T-helper 22 cell (primary cell): ENCODE measurements at regions not wholly inside any gene's neighbourhood (a gene's known extent, or its start where the extent isn't known, plus 50 kb on each side); places are given as distances from the start of the nearest gene placed in this dataset.

Source experiments
- DNase-seq: peaks from one replicate; pipeline ENCODE4 v3.0.0-alpha.2; 2020; ENCODE audit warnings: low read depth

DNA sequence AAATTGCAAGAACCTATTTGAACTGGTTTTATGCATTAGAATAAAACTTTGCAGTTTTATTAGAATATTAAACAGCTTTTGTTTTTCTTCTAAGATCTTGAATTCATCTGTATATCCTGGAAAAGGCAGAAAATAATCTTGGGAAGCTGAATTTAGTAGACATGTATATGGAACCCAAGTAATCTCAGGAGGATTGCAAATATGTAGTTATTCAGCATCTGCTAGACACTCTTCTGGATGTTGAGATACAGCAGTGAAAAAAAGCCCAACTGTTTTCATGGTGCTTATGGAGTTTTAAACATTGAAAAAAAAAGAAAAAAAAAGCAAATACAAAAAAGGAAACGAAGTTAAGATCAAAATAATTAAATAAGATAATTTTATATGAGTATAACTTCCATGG, 922.2 kb upstream of the SEMA6A start:
- DNase-seq, result no peak

DNA sequence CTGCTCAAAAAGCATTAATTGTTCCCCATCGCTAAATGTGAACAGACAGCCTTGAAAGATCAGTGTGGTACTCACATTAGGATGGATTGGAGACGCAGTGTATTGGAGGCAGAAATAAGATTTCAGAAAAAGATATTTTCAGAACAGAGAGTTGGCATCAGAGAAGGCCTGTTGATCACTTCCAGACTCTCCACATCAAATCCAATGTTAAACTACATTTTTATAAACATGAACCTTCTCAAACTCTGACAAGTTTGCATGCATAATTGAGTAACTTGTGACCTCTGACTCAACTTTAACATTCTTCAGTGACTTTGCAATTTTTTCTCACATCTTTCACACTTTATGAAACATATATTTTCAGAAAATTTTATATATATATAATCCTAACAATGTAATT, 919.6 kb upstream of the SEMA6A start:
- DNase-seq, result no peak

DNA sequence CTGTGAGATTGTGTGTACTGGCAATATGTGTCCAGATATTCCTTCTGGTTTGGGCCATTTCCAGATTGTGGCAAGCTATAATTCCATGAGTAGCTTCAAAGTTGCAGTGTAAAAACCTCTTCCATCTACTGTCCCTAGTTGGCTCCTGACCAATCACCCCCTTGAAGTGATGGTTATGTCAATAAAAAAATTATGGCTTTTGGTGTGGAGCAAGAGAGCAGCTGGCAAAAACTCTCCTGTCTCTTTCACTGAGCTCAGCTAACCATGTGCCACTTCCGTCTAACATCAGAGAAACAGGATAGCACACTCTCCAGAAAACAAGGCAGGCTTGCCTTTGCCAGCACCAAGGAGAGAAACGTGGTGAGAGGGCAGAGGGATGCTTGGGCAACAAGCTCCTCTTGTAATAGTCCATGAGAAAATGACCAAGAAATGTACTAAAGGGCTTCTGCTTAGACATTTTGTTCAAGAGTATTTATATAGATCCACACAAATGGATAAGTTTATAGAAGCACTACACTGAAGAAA, 914.4 kb upstream of the SEMA6A start:
- DNase-seq, result no peak

DNA sequence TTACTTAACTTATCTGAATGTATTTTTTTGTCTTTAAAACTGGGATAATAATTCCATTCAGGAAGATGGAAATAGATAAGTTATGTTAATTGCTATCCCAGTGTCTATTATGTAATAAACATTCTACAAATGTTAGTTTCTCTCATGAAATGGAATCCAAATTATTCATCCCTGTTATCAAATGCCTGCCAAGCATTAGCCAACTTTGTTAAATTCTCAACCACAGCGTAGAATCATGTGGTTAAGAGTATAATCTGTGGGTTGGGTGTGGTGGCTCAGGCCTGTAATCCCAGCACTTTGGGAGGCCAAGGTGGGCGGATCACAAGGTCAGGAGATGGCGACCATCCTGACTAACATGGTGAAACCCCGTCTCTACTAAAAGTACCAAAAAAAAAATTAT, 912.9 kb upstream of the SEMA6A start:
- DNase-seq, result no peak

DNA sequence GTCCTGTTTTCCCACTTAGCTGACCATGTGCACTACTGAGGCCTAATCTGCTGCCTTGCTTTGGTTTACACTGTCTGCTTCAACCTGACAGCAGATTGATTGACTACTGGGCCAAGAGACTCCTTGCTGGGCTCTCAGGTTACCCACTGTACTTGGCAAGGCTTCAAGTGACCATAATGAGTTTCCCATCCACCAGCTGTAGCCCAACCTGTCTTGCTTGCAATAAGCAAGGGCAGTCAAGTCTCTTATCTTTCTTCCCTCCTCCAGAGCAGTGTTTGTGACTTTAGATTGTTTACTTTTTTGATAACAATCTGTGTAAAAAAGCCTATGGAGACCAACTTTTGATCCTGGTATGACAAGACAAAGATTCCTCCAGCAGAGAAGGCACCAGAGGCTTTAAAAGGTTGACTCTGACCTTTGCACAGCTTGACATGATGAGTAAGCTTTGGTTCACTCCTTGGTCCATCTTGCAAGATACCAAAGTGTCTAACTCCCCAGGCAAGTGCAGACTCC, 912.3 kb upstream of the SEMA6A start:
- no peak for DNase-seq

DNA sequence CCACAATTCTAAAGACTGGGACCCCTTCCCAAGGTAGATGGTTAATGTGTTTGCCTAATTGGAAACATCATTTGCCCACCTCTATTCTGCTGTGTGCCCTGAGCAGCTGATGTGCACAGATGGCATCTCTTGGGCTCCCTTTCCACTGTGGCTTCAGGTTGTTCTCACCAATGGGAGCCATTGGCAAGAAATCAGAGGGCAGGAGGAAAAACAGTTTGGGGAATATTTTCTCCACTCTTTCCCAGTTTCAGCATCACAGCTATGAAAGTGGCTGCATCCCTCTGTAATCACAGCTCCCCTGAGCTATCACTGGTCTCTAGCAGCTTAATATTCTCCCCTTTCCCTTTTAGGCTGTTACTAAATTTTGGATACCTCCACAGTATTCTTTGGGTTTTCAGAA, 911.6 kb upstream of the SEMA6A start:
- no peak for DNase-seq

DNA sequence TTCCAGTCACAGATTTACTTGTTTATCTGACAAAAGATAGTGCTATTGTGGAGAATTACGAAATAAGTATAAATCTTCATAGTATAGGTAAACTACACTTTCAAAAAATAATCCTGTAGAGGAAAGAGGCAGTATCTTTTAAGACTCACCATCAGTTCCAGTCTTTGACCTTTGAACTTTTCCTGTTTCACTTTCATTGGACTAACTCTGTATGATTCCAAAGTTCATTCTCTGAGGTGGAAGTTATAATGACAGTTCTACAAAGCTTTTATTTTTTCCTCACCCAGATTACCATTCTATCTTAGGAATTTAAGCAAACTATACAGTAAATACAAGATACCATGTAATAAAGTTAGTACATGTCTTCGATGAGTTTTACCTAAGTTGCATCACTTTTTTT, 901.3 kb upstream of the SEMA6A start:
- no peak for DNase-seq

DNA sequence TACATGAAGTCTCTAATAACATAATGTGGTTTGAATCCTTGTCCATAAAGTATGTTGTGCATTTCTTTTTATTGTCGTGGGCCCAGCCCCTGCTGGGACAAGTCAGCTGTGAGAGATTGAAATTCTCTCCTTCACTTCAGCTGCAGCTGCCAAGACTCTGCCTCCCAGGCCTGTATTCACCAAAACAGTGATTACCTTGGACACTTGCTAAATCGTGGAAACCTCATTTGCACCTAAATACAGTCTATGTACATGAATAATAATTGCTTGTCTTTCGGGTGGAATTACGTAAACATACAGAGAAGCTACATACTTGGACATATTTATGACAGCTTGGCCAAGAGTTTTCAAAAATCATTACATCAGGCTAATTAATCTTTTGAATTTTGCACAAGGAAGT, 898.5 kb upstream of the SEMA6A start:
- no peak for DNase-seq

DNA sequence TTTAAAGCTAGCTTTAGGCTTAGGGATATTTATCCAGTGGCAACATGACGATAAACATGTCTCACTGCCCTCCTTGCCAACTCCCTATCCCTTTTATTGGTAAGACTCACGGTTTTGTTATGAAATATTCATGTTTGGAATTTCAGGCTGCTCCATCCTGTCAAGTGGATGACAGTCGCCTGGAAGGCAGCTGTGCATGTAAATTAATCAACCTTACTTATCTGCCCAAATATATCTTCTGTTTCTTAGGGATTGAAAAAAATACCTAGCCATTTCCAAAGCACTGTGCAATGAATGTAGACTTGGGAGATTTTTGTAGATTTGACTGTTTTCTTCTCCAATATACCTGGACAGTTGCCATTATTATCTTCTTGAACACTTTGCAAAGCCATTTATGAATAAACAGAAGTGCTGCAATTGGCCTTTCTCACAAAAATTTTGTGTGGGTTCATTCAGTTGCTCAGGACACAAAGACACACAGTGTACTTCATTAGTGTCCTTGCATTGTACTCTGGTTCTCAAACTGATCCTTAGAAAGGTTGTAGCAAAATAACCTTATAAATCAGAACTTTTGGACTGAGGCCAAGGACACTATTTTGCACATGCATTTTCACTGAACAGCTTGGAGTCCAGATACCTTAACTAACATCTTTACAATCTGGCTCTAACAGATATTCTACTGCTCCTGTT, 889.4 kb upstream of the SEMA6A start:
- no peak for DNase-seq

DNA sequence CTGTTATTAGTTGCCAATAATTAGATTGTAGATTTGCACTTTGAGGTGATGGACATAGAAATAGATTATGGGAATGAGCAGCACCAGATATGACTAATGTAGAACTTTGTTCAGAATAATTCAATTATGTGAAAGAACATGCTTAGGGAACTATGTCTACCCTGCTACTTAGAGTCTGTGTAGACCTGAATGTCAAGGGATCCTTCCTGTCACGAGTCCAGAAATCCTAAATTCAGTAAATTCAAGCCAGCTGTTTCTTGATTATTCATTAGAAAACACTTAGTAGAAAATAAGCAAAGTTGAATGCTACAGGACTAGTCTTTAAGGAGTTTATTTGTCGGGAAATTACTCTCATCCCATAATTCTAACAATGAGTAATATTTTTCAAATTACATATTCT, 887.3 kb upstream of the SEMA6A start:
- no peak for DNase-seq

DNA sequence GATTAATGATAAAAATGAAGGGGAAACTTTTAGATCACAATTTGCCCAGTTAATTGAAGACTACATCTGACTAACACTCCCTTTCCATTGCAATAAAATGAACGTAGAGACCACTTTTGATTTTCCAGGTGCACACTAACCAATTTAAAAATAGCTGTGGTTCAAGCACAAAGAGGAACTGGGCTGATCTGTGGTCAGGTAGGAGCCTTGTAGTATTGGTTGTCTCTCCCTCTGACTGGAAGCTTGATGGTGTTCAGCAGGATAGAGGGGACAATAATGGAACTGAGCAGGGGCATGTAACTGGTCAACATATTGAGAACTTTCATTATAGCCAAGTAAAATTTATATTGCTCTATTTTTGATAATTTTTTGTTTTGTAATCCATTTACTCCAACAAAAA, 886.8 kb upstream of the SEMA6A start:
- DNase-seq, result no peak

DNA sequence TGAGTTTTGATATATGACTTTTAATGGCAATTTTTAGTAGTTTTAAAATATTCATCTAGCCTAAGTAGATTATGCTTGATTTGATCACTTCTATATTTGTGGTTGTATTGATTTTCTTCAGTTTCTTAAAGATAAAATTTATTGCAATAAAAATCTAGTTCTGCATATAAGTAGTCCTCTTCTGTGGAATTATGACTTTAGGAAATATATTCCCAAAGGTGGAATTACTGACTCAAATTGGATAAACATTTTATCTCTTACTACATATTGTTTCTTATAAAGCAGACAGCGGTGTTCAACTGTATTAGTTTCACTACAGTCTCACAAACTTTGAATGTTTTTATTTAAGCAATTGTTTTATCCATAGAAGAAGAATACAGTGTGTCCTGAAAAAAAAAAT, 883.0 kb upstream of the SEMA6A start:
- DNase-seq, result no peak

DNA sequence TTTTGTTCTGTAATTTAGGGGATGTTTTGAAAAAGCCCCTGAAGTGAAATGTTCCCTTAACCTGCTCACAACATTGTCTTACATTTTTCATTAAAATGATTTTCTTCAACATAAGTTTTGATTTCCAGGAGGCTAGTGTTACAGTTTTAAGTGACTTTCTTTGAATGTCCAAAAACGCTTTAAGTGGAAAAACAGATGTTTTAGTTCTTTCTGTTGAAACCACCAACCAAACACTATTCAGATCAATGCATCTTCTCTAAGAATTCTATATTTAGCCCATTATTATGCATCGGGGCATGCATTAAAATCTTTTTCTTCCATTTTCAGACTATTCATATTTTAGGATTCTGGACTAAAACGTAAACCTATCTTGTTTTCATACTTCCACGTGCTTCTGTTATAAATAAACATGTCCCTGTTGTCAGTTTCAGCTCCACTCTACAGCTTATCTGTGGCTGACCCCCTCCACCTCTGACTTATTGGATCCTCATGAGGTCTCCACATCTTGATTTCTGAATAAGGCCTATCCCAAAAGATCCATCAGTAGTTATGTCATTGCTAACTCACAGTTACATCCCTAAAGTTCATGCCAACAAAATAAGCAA, 882.3 kb upstream of the SEMA6A start:
- no peak for DNase-seq

DNA sequence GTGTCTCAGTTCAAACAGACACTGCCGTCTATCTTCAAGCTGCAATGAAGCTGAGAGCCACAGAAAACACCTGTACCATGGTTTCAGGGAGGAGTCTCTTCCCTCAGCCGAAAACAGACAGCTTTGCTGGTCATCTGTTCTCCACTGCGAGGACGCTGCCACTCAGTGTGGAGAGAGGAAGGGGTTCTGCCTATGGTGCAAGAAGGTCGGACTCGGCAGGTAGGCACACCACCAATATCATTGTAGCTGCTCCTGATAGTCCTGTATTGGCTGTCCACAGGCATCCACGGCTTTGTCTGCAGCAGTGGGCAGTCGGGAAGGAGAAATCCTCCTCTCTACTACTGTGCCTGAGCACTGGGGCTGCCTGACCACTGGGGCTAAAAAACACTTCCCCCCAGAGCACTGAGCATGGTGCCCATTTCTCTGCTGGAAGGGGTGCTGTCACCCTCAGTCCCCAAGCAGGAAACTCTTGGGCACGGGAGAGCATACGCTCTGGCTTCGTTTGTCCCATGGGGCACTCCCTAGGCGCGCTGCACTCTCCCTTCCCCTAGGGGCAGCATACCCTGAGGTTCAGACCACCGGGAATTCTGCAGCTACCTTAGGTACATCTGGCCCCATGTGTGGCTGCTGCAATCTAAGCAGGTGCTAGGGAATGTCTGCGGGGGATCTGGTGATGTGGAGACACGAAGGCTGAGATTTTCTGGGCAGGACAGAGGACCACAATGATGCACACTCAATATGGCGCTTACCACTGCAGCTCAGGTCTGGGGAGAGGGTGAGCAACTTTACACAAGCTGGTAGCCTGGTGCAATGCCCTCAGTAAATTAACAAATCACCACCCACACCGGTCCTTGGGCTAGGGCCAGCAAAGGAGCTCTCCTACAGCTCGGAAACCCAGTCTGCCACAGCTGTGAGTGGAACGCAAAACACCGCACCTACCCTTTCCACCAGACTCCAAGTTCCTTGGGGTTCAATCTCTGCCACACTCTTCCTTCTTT, 880.9 kb upstream of the SEMA6A start:
- DNase-seq, result no peak

DNA sequence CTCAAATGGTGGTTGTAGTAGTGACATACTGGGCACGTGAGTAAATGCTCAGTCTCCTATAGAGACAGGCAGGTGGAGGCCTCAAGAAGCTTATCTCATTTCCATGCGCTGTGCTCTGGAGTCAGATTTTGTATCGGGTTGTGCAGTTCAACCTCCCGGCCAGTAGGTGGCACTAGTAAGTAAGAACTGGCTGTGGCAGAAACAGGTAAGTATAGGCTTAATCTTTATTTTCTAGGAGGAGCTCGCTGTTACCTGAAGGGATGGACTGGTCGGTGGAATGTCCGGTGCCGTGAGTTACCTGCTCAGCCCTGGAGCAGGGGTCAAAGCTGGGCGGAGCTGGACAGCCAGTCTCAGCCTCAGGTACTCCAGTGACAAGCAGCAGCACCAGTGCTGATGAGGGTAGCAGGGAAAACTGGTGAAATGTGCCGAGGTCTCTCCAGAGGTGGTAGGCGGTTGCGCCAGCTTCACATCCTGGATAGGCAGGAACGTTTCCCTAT, 880.1 kb upstream of the SEMA6A start:
- DNase-seq, result no peak

DNA sequence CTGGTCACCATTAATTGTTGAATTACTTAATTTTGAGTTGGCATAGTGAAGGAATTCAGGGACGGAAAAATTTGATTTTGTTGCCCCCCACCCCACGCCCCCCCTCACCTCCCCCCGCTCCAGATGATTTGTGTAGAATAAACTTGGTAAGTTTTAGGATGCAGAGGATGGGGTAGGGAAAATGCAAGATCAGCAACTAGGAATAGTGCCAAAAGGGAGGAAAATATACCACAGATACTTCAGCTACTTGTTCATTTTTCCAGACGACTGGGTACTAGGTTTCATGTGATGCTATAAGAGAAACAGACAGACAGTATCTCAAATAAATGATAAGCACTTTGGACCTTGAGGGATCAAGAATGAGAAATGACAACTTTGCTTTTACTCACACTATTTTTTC, 862.2 kb upstream of the SEMA6A start:
- no peak for DNase-seq

DNA sequence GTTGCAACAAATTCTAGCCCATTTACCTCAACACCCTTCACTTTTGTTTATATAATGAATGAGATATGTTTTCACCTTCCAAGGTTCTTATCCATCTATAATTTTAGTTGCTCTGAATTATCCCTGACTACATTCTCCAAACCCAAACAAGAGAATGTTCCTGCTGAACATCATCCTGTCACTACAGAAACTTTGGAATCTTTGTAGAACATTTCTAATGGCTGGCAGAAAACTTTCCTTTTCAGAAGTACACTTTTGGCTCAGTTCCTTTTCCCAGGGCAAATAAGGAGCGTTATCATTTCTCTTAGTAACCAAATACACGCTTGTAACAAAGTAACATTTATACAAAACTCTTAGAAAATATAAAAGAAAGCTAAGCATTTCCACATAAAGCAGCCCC, 860.6 kb upstream of the SEMA6A start:
- no peak for DNase-seq

DNA sequence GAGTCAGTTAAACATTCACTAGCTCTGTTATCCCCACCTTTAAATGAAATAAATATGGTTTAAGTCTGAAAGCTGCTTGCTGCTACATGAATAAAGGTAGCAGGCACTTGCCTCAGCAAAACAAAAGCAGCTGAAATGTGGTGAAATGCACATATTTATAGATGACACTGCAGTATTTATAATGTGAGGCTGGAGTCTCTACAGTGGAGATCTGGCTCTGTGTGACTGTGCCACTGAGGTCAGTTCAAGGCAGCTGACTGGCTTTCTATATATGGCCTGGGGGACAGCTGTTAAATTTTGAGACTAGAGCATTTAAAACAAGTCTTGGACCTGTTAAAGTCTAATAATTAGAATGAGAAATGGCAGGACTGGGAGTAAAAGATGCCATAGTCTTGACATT, 859.6 kb upstream of the SEMA6A start:
- no peak for DNase-seq

DNA sequence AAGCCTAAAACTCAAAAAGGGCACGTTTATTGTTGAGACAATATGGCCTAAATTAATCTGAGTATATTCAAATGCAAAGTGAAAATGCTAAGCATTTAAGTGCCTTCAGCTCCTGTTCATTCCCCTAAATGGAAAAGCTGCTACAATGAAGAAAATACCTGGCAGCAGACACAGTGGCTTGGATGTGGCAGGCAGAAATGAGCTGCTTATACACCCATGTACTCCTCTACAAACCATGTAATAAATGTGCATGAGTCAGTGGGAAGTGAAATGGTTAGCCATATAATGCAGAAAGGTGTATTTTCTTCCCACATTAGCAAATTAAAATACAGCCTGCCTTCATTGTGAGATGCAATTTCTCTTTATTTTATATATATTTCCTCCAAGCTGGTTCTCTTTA, 859.2 kb upstream of the SEMA6A start:
- no peak for DNase-seq

DNA sequence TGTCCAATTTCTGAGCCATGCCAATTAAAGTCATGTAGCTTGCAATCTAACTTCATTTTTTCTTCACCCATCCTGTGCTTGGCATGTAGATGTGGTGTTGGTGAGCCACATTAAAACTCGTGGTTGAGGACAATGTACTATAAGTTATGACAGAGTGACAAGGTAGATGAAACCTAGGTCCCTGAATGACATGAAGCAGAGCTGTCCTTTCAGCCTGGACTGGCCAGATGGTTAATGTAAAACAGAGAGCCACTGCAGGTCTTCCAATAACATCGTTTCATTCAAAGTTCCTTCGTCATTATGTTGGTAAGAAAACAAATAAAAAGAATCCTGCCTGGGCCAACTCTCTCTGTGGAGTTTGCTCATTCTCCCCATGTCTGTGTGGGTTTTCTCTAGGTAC, 856.5 kb upstream of the SEMA6A start:
- DNase-seq, result no peak

DNA sequence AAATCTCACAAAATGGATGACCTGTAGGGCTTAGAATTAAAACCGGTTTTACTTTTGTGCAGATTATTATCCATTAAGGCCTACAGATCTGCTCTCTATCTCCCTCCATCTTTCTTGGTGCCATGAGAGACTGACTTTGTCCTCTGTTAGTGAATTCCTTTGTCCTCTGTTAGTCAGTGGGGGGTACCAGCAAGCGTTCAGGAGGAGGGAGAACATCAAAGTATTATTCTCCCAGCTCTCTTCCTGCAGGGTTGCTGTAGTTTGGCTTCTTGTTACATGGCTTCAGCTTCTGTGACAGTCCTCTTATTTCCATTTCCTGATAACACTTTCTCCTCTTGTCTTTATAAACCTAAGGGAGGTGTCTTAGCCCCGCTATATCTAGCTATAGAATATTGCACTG, 850.5 kb upstream of the SEMA6A start:
- no peak for DNase-seq

DNA sequence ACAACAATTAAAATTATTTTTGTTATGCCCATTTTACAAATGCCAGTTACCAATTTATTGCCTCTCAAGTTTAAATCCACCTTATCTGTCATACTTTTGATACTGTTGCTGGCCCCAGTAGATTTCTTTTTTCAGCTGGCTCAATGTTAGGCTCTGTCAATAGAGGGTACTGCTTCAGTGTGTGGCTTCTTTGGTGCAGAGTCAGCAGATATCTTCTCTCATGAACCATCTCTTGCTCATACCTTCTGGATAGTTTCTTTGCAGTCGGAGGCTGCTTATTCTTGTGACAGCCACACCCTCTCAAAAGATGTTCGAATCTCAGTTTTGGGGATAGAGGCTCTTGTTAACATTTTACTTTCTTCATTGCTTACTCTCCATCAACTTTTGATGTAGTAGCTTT, 849.9 kb upstream of the SEMA6A start:
- DNase-seq, result no peak
